Peyer's patch (tissue), 4 donors: ENCODE measurements at regions not wholly inside any gene's neighbourhood (a gene's known extent, or its start where the extent isn't known, plus 50 kb on each side); places are given as distances from the start of the nearest gene placed in this dataset.

ENCODE experiments used
- DNase-seq, 3 donors: peaks; one replicate each; pipeline ENCODE4 v3.0.0-alpha.2; 2017 to 2019
- H3K27ac ChIP-seq, 4 donors: fragments of 200-600 bp; sonication (generic); one replicate each; pipeline ENCODE4 v1.5.1; 2016 to 2019
- H3K27me3 ChIP-seq, 2 donors: fragments of 200-600 bp; sonication (generic); one replicate each; pipeline ENCODE4 v1.5.1; 2019
- H3K36me3 ChIP-seq, 3 donors: fragments of 200-600 bp; sonication (generic); one replicate each; pipeline ENCODE4 v1.5.1; 2016 to 2019
- H3K4me1 ChIP-seq, 4 donors: fragments of 200-600 bp; sonication (generic); one replicate each; pipeline ENCODE4 v1.5.1; 2016 to 2019
- H3K4me3 ChIP-seq, 4 donors: fragments of 200-600 bp; sonication (generic); 1 replicate in 3 of 4; 2 replicates in 1 of 4; pipeline ENCODE4 v1.5.1; 2016 to 2019; ENCODE audit warnings: mild to moderate bottlenecking in 1 of 4
- H3K9me3 ChIP-seq, 4 donors: fragments of 200-600 bp; sonication (generic); one replicate each; pipeline ENCODE4 v1.5.1; 2016 to 2019; ENCODE audit warnings: mild to moderate bottlenecking in 1 of 4
- CTCF ChIP-seq, 6 experiments: fragments of 450-650 bp in 4 of 6; fragments of 200-600 bp in 2 of 6; sonication (generic) in 1 of 6; IDR thresholded peaks; one replicate each; pipeline ENCODE4 v1.5.1; 2017 to 2019; ENCODE audit warnings: antibody characterized with exemption in 6 of 6, mild to moderate bottlenecking in 3 of 6, moderate library complexity in 1 of 6
- POLR2A ChIP-seq, 2 donors: fragments of 450-650 bp; IDR thresholded peaks; one replicate each; pipeline ENCODE4 v1.5.1; 2017; ENCODE audit warnings: antibody characterized with exemption in 2 of 2, mild to moderate bottlenecking in 2 of 2, moderate library complexity in 2 of 2

- Histone ChIP-seq H3K27me3 (no peaks in the 10 kb centered on the region), H3K4me3 (no peak overlapping the region), H3K27ac (no peak overlapping the region), H3K36me3 (no peaks in the 10 kb centered on the region), H3K9me3 (no peaks in the 10 kb centered on the region), H3K4me1 (no peaks in the 10 kb centered on the region)
- TF ChIP-seq CTCF (IDR thresholded peaks at IDR 0.05) (no peak), POLR2A (IDR thresholded peaks at IDR 0.05) (no peak)
- DNase-seq = no peak
Observed at GRCh38 chr12:105944628-105945027, 194.1 kb downstream of the NUAK1 start.

DNA sequence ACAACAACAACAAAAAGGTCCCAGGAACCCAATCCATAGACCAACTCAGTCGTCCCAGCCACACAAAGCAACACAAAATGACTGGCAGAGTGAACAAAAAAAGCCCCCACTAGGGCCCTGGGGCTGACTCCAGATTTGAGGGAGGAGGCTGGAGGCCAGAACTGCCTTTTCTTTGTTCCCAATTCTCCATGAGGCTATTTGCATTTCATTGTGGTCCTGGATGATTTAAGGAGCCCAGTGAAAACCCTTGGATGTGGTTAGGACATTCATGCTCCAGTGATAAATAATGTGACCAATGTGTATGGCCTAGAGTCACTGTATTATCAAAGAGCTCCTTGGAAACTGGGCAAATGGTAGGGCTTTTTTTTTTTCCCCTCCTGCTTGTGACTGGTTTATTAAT, 192.9 kb downstream of the NUAK1 start:
- Histone ChIP-seq H3K4me1 (no peaks in the 10 kb centered on the region), H3K36me3 (no peaks in the 10 kb centered on the region), H3K4me3 (no peak overlapping the region), H3K27me3 (no peaks in the 10 kb centered on the region), H3K27ac (no peak overlapping the region), H3K9me3 (no peaks in the 10 kb centered on the region)
- no peak for DNase-seq
- no peak for TF ChIP-seq POLR2A (IDR thresholded peaks at IDR 0.05)

DNA sequence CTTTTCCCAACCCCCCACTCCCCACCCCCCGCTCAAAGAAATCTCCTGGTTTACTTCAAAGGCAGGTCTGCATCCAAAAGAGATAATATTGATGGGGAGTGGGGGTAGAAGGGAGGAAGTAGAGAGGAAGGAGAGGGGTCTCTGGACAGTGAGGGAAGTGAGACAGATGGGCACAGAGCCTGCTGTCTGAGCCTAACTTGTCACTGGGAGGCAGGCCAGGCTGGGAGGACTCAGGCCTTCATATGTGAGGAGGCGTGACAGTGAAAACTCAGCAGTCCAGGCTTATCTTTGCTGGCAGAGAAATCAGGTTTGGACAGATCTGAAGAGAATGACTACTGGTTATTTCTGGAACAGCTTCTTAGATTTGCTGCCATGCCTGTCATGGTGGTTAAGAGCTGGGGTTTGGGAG, 192.3 kb downstream of the NUAK1 start:
- Histone ChIP-seq H3K4me1 (no peaks in the 10 kb centered on the region), H3K36me3 (no peaks in the 10 kb centered on the region), H3K4me3 (no peak overlapping the region), H3K27ac (no peak overlapping the region), H3K9me3 (no peaks in the 10 kb centered on the region), H3K27me3 (no peaks in the 10 kb centered on the region)
- TF ChIP-seq CTCF (IDR thresholded peaks at IDR 0.05) (no peak), POLR2A (IDR thresholded peaks at IDR 0.05) (no peak)
- DNase-seq = no peak

DNA sequence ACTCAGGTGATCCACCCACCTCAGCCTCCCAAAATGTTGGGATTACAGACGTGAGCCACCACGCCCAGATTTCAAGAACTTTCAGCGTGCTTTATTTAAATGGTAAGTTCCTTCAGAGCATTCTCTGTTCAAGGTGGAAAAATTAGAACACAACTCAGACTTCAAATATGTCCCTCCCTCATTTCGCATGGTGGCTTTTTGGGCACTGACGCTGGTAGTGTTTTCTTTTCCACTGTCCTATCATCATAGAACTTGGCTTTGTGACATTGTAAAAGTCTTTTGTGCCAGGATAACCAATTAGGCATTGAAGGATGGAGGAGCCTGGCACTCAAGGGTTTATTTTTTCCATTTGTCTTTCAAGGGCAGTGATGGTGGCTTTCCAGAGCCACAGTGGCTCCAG, 190.8 kb downstream of the NUAK1 start:
- TF ChIP-seq POLR2A (IDR thresholded peaks at IDR 0.05) = no peak
- no peak for TF ChIP-seq CTCF (IDR thresholded peaks at IDR 0.05)
- H3K27me3 ChIP-seq = no peaks in the 10 kb centered on the region
- H3K4me1 ChIP-seq = no peaks in the 10 kb centered on the region
- no peaks in the 10 kb centered on the region for H3K36me3 ChIP-seq
- H3K27ac ChIP-seq = no peak overlapping the region
- H3K4me3 ChIP-seq = no peak overlapping the region
- no peaks in the 10 kb centered on the region for H3K9me3 ChIP-seq
- DNase-seq = no peak

GRCh38 chr12:105948331-105948730, 190.4 kb downstream of the NUAK1 start:
- no peak for DNase-seq
- H3K27ac ChIP-seq = no peak overlapping the region
- TF ChIP-seq POLR2A (IDR thresholded peaks at IDR 0.05) = no peak
- TF ChIP-seq CTCF (IDR thresholded peaks at IDR 0.05) = no peak
- H3K4me3 ChIP-seq = no peak overlapping the region
- H3K9me3 ChIP-seq = no peaks in the 10 kb centered on the region
- no peaks in the 10 kb centered on the region for H3K36me3 ChIP-seq
- H3K4me1 ChIP-seq = no peaks in the 10 kb centered on the region
- H3K27me3 ChIP-seq = no peaks in the 10 kb centered on the region

DNA sequence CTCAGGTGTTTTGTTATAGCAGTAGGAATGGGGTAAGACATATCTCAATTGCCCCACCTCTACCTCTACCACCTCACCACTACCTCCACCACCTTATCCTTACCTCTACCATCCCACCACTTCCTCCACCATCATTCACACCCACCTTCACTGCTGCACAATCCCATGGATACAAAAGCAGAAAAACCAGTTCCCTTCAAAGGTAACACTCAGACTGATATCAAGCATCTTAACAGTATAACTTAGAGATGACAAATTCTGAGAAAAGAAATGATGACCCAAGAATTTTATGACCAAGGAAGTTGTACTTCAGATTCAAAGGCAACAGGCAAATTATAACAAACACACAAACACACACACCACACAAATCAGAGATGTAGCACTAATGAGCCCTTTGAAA, 189.4 kb downstream of the NUAK1 start:
- Histone ChIP-seq H3K27ac (no peak overlapping the region), H3K9me3 (no peaks in the 10 kb centered on the region), H3K36me3 (no peaks in the 10 kb centered on the region), H3K4me1 (no peaks in the 10 kb centered on the region), H3K27me3 (no peaks in the 10 kb centered on the region), H3K4me3 (no peak overlapping the region)
- no peak for DNase-seq
- TF ChIP-seq POLR2A (IDR thresholded peaks at IDR 0.05) (no peak), CTCF (IDR thresholded peaks at IDR 0.05) (no peak)
